ENCODE measurements at regions not wholly inside any gene's neighbourhood (a gene's known extent, or its start where the extent isn't known, plus 50 kb on each side); places are given as distances from the start of the nearest gene placed in this dataset.

DNA sequence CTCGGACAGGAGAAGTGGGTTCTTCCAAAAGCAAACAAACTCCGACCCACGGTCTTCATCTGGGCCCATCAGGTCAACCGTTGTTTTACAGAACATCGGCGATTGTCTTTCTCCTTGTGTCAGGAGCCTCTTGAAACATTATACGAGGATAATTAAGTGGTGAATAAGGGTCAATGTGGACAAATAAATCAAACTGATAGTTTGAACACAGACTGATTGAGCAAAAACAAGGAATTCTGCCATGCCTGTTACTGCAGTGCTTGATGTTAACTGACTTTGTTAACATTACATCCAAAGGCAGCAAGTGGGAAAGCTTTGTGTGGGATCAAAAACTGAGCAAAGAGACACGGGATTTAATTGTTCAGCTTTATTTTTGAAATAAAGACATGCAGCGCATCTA, 101.1 kb upstream of the IFNGR1 start:
- ATAC-seq (no peak), DNase-seq (no peak)
- no peaks in the 10 kb centered on the region for H3K9me3 ChIP-seq
- no peaks in the 10 kb centered on the region for H3K4me1 ChIP-seq (ENCODE audit: low read depth)
- no peaks in the 10 kb centered on the region for H3K36me3 ChIP-seq (ENCODE audit: low read depth)
- intact Hi-C loops (cut with DNase I, micrococcal nuclease), result no loop called here
- no peak for TF ChIP-seq CTCF (IDR thresholded peaks at IDR 0.05)
- H3K4me3 ChIP-seq, result no peak overlapping the region

GRCh38 chr6:137316626-137317025, 97.4 kb upstream of the IFNGR1 start:
- no peak for ATAC-seq
- no peak for TF ChIP-seq CTCF (IDR thresholded peaks at IDR 0.05)
- intact Hi-C loops (cut with DNase I, micrococcal nuclease), result loop anchor here (10.0 kb wide), 1 partner anchor 222 kb away; no protein-coding TSS in a partner anchor

DNA sequence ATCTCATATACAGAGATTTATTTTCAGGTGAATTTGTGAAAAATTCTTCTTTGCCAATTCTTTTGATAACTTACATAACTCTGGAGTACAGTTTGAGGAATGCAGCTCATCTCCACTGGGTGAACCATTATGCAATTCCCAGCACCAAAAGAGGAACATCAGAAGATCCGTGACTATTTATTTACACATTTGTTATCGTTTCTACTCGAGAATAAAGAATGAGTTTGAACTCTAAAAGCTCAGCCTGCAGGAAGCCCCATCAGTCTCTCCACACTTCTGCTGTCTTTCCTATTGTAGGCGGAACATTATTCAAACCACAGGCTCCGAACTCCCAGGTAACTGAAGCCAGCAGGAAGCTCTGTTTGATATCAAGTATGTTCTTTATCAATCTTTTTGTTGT, 95.9 kb upstream of the IFNGR1 start:
- Histone ChIP-seq H3K36me3 (ENCODE audit: low read depth) (no peaks in the 10 kb centered on the region), H3K4me3 (no peak overlapping the region), H3K9me3 (no peaks in the 10 kb centered on the region), H3K4me1 (ENCODE audit: low read depth) (no peaks in the 10 kb centered on the region)
- DNase-seq, result no peak
- intact Hi-C loops (cut with DNase I, micrococcal nuclease), result loop anchor here (10.0 kb wide), 1 partner anchor 220 kb away; no protein-coding TSS in a partner anchor
- TF ChIP-seq CTCF (IDR thresholded peaks at IDR 0.05), result no peak
- no peak for ATAC-seq

More at GRCh38 chr6:137316626-137317025, 97.4 kb upstream of the IFNGR1 start:
- H3K4me1 ChIP-seq (ENCODE audit: low read depth), result no peaks in the 10 kb centered on the region
- H3K4me3 ChIP-seq, result no peak overlapping the region
- no peaks in the 10 kb centered on the region for H3K9me3 ChIP-seq
- no peaks in the 10 kb centered on the region for H3K36me3 ChIP-seq (ENCODE audit: low read depth)
- DNase-seq, result no peak

GRCh38 chr6:137313928-137314855, 95.0 kb upstream of the IFNGR1 start:
- DNase-seq, result peak; percentile 59 to 82 (median 69)
- no peaks in the 10 kb centered on the region for H3K4me1 ChIP-seq (ENCODE audit: low read depth)
- H3K36me3 ChIP-seq (ENCODE audit: low read depth), result no peaks in the 10 kb centered on the region
- ATAC-seq, result peak; percentile 84
- H3K9me3 ChIP-seq, result no peaks in the 10 kb centered on the region
- intact Hi-C loops (cut with DNase I, micrococcal nuclease), result loop anchor here (10.0 kb wide), 1 partner anchor 219 kb away; no protein-coding TSS in a partner anchor
- TF ChIP-seq CTCF (IDR thresholded peaks at IDR 0.05), result peak; percentile 56
- no peak overlapping the region for H3K4me3 ChIP-seq

- Histone ChIP-seq H3K36me3 (ENCODE audit: low read depth) (no peaks in the 10 kb centered on the region), H3K9me3 (no peaks in the 10 kb centered on the region), H3K4me3 (no peak overlapping the region), H3K4me1 (ENCODE audit: low read depth) (no peaks in the 10 kb centered on the region)
- no peak for DNase-seq
- intact Hi-C loops (cut with DNase I, micrococcal nuclease), result loop anchor here (10.0 kb wide), 1 partner anchor 218 kb away; no protein-coding TSS in a partner anchor
- no peak for TF ChIP-seq CTCF (IDR thresholded peaks at IDR 0.05)
- no peak for ATAC-seq
Observed at GRCh38 chr6:137313211-137313610, 94.0 kb upstream of the IFNGR1 start.

All from mucosa of descending colon (tissue), 3 donors.